ENCODE measurements at regions not wholly inside any gene's neighbourhood (a gene's known extent, or its start where the extent isn't known, plus 50 kb on each side); places are given as distances from the start of the nearest gene placed in this dataset.

DNA sequence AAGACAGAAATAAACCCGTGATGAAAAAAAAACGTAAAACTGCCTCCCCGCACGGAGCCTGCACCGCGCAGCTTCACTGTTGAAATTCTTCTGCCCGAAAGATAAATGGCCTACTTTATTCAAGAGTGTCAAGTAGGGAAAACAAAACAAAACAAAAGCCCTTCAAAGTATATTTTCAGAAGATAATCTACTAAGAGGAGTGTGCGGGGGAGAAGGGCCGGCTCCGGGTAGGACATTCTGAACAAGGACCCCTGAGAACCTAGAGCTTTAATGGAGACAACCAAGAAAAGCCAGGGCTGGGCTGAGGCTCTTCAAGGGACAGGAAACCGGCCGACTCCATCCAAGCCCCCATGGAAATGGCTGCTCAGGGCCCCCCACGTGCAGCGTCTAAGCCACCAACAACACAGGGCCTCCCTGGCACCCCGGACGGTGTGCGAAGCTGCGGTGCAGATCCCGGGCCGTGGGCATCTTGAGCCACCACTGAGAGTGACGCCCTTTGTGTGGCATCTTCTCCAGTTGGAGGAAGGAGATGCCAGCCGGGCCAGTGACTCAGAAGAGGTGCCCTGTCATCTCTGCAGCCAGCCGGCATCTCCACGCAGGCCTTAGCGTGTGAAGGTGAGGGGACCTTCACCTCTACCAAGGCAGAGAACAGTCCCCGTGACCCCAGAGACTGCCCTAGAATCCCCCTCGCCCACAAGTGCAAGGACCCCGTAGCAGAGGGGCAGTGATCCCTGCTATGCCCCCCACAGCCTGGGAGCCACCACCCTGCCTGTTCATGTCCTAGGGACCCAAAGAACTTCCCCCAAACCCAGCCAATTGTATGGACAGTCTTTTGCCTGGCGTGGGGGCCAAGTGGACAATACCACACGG lies 250.8 kb downstream of the C16orf95 start:
- ATAC-seq = no peak
- ChIA-PET RAD21 (ENCODE audit: unreplicated experiment) (interaction anchor here (0.7 kb wide), 1 partner anchor 193 kb away, joined by 4 read pairs; no protein-coding TSS in a partner anchor), CTCF (no interaction called here), POLR2A (no interaction called here), SMC1A (ENCODE audit: uncharacterized antibody, unreplicated experiment) (interaction anchor here (0.7 to 1.6 kb wide), 3 partner anchors 167 to 502 kb away, joined by 3 to 7 read pairs (median 3); no protein-coding TSS in a partner anchor)
- FAIRE-seq = no peak
- Histone ChIP-seq H3K27ac (ENCODE audit: control insufficient read depth, insufficient read depth) (no peak overlapping the region), H3K4me1 (ENCODE audit: control insufficient read depth, insufficient read depth, low read length) (no peaks in the 10 kb centered on the region), H3K79me2 (ENCODE audit: control insufficient read depth, insufficient read depth, low read length) (no peaks in the 10 kb centered on the region), H3K9me3 (replicated peaks; ENCODE audit: control insufficient read depth, insufficient read depth, low read length) (no peaks in the 10 kb centered on the region), H3K36me3 (ENCODE audit: control insufficient read depth in 2 of 2, insufficient read depth in 2 of 2, low read length in 1 of 2) (no peaks in the 10 kb centered on the region), H3K9ac (ENCODE audit: control insufficient read depth, insufficient read depth, low read length) (no peak overlapping the region), H3K27me3 (replicated peaks in 1 of 2; ENCODE audit: control insufficient read depth in 2 of 2, insufficient read depth in 2 of 2, low read length in 1 of 2) (peaks cover 0 to 5% of the 10 kb centered on the region in 2 experiments; a peak in 3 of 4 replicates), H4K20me1 (ENCODE audit: control insufficient read depth, insufficient read depth) (no peaks in the 10 kb centered on the region), H3K4me2 (ENCODE audit: control insufficient read depth, insufficient read depth) (no peak overlapping the region), H2AFZ (ENCODE audit: control insufficient read depth, low read depth, low read length) (no peak overlapping the region), H3K4me3 (no peak overlapping the region)
- intact Hi-C loops (cut with micrococcal nuclease; ENCODE audit: unreplicated experiment) (loop anchor here (10.0 kb wide), 2 partner anchors 192 to 208 kb away; no protein-coding TSS in a partner anchor), in situ Hi-C loops (cut with MboI) (loop anchor here (5.0 kb wide), 1 partner anchor 504 kb away; no protein-coding TSS in a partner anchor)
- 73% methylated on average over 30 of the region's 30 CpGs for WGBS (ENCODE audit: insufficient coverage, insufficient replicate concordance, low lambda C conversion rate, missing lambda C conversion rate)
- TF ChIP-seq CBFB (IDR thresholded peaks at IDR 0.05; ENCODE audit: low read depth) (no peak), ZNF622 (IDR thresholded peaks at IDR 0.05) (no peak), TBL1XR1 (IDR thresholded peaks at IDR 0.05; ENCODE audit: low read depth, low read length) (no peak), EGR1 (IDR thresholded peaks at IDR 0.05; ENCODE audit: borderline replicate concordance in 1 of 2, low read depth in 2 of 2, low read length in 2 of 2) (no peak), RELA (IDR thresholded peaks at IDR 0.05; ENCODE audit: borderline replicate concordance, partially characterized antibody) (no peak), POLR2AphosphoS5 (IDR thresholded peaks at IDR 0.05; ENCODE audit: low read length) (no peak), ZZZ3 (IDR thresholded peaks at IDR 0.05; ENCODE audit: control insufficient read depth, insufficient read length, low read depth) (no peak), FOXK2 (IDR thresholded peaks at IDR 0.05) (no peak), IRF4 (IDR thresholded peaks at IDR 0.05; ENCODE audit: low read depth, low read length) (no peak)
- TF ChIP-seq, protein P1, sequence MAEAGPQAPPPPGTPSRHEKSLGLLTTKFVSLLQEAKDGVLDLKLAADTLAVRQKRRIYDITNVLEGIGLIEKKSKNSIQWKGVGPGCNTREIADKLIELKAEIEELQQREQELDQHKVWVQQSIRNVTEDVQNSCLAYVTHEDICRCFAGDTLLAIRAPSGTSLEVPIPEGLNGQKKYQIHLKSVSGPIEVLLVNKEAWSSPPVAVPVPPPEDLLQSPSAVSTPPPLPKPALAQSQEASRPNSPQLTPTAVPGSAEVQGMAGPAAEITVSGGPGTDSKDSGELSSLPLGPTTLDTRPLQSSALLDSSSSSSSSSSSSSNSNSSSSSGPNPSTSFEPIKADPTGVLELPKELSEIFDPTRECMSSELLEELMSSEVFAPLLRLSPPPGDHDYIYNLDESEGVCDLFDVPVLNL (IDR thresholded peaks at IDR 0.05; ENCODE audit: low read depth, low read length) = no peak
- BruUV-seq (replicated peaks) = no TSS peak
- no peak for DNase-seq (ENCODE audit: low read depth, low spot score)
